Erythroblast (primary cell): ENCODE measurements at regions not wholly inside any gene's neighbourhood (a gene's known extent, or its start where the extent isn't known, plus 50 kb on each side); places are given as distances from the start of the nearest gene placed in this dataset.

Source experiments
- GATA1 ChIP-seq: IDR thresholded peaks from 2 replicates; pipeline ENCODE4 v1.6.1; 2011; ENCODE audit warnings: low read depth, mild to moderate bottlenecking, control low read depth, low read length, moderate library complexity
- POLR2A ChIP-seq: IDR thresholded peaks from 2 replicates; pipeline ENCODE4 v1.6.1; 2011; ENCODE audit warnings: mild to moderate bottlenecking, low read length

GRCh38 chr13:103546271-103546670 lies 480.1 kb upstream of the SLC10A2 start:
- no peak for TF ChIP-seq POLR2A
- no peak for TF ChIP-seq GATA1
